ENCODE measurements at regions not wholly inside any gene's neighbourhood (a gene's known extent, or its start where the extent isn't known, plus 50 kb on each side); places are given as distances from the start of the nearest gene placed in this dataset.

DNA sequence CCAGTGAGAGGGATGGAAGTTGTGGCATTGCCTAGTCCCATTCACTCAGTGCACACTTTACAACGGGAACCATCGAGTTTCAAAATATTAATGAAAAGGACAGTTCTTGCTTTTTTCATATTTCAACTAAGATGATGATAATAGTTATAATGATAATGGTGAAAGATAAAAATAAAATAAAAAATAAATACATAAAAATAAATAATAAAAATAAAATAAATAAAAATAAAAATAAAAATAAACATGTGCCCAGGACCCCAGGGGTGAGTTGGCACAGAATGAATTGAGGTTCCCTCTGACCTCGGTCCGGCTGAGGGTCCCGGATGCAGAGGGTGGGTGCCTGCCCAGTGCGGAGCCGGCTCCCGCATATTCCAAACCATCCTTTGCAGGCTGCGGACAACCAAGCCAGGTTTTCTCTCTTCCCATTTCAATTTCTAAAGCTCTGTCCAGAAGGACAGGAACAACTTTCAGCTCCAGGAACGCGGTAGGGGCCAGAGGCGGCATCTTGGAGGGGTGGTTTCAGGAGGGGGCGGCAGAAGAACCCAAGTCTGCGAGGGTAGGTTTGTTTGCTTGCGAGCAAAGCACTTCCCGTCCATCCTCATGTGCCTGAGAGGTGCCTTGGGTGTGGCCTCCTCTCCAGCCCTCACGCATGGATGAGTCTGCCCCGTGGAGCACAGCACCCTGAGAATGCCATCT, 236.8 kb downstream of the DLL1 start:
- Histone ChIP-seq H3K27me3 (replicated peaks in 1 of 4; ENCODE audit: control insufficient read depth in 3 of 4, extremely low read depth in 1 of 4, insufficient read depth in 3 of 4, low read length in 3 of 4) (no peaks in the 10 kb centered on the region), H2BK15ac (ENCODE audit: low read length) (no peak overlapping the region), H4K8ac (ENCODE audit: extremely low read depth, insufficient read depth, low read length) (no peak overlapping the region), H3K27ac (ENCODE audit: low read depth, low read length) (no peak overlapping the region), H3K9me3 (ENCODE audit: insufficient read depth in 2 of 2, low read depth in 1 of 2, low read length in 1 of 2) (peaks cover 0 to 6% of the 10 kb centered on the region in 2 experiments; a peak in 1 of 4 replicates), H3K23me2 (ENCODE audit: low read depth, low read length) (no peaks in the 10 kb centered on the region), H3K18ac (ENCODE audit: extremely low read depth, low read length) (no peak overlapping the region), H2BK5ac (ENCODE audit: low read depth, low read length) (no peak overlapping the region), H3K4ac (replicated peaks; ENCODE audit: insufficient read length, low read depth, low read length) (no peak overlapping the region), H2BK12ac (ENCODE audit: low read depth, low read length) (0 out of 2 replicates have a peak overlapping the region, but pooled peaks have one; percentile 14), H2BK20ac (ENCODE audit: low read length) (no peak overlapping the region), H4K5ac (ENCODE audit: insufficient read length, low read depth, low read length) (no peak overlapping the region), H2BK120ac (replicated peaks; ENCODE audit: low read depth, low read length) (no peak overlapping the region), H2AK5ac (ENCODE audit: low read depth, low read length) (0 out of 2 replicates have a peak overlapping the region, but pooled peaks have one; percentile 53), H3K79me1 (ENCODE audit: low read depth, low read length) (no peaks in the 10 kb centered on the region), H3K36me3 (ENCODE audit: control insufficient read depth in 2 of 4, insufficient read depth in 4 of 4, low read length in 3 of 4) (no peaks in the 10 kb centered on the region), H4K20me1 (replicated peaks in 1 of 2; ENCODE audit: control insufficient read depth in 1 of 2, insufficient read depth in 2 of 2, low read length in 2 of 2) (no peaks in the 10 kb centered on the region), H3K9ac (replicated peaks in 1 of 4; ENCODE audit: extremely low read depth in 1 of 4, low read depth in 3 of 4, low read length in 3 of 4) (no peak overlapping the region), H2AFZ (ENCODE audit: low read length) (no peak overlapping the region), H3K4me1 (replicated peaks in 1 of 4; ENCODE audit: control insufficient read depth in 3 of 4, insufficient read depth in 4 of 4, low read length in 3 of 4) (peaks cover 0 to 5% (median 0%) of the 10 kb centered on the region in 4 experiments; a peak in 1 of 7 replicates), H3K4me2 (ENCODE audit: insufficient read depth in 1 of 2, low read depth in 2 of 2, low read length in 2 of 2) (no peak overlapping the region), H3K23ac (ENCODE audit: insufficient read length) (no peak overlapping the region), H4K91ac (replicated peaks; ENCODE audit: insufficient read length, low read length) (no peak overlapping the region), H3K56ac (replicated peaks; ENCODE audit: insufficient read length, low read depth, low read length) (no peak overlapping the region), H3K4me3 (ENCODE audit: extremely low read depth in 1 of 4, insufficient read depth in 2 of 4, low read depth in 3 of 4, low read length in 4 of 4) (no peak overlapping the region), H3K14ac (ENCODE audit: insufficient read length) (no peak overlapping the region), H3K79me2 (ENCODE audit: control insufficient read depth in 1 of 2, insufficient read depth in 2 of 2, low read length in 2 of 2) (no peaks in the 10 kb centered on the region; a peak in 1 of 4 replicates)
- POLR2A ChIA-PET (ENCODE audit: partially characterized antibody), result no interaction called here
- FAIRE-seq (no peak), DNase-seq (ENCODE audit: low read depth in 1 of 2, low spot score in 2 of 2) (no peak)
- no peak for TF ChIP-seq KDM5A (IDR thresholded peaks at IDR 0.05; ENCODE audit: low read length)
- TF ChIP-seq CHD2 (IDR thresholded peaks at IDR 0.05; ENCODE audit: low read length), result no peak
- no peak for TF ChIP-seq CREB1 (IDR thresholded peaks at IDR 0.05)
- no peak for TF ChIP-seq TEAD4 (IDR thresholded peaks at IDR 0.05; ENCODE audit: low read depth, low read length)
- TF ChIP-seq, protein P1, sequence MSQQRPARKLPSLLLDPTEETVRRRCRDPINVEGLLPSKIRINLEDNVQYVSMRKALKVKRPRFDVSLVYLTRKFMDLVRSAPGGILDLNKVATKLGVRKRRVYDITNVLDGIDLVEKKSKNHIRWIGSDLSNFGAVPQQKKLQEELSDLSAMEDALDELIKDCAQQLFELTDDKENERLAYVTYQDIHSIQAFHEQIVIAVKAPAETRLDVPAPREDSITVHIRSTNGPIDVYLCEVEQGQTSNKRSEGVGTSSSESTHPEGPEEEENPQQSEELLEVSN (IDR thresholded peaks at IDR 0.05), result no peak
- TF ChIP-seq, protein P2, sequence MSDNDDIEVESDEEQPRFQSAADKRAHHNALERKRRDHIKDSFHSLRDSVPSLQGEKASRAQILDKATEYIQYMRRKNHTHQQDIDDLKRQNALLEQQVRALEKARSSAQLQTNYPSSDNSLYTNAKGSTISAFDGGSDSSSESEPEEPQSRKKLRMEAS (IDR thresholded peaks at IDR 0.05), result no peak
- CTCF ChIA-PET (ENCODE audit: partially characterized antibody), result no interaction called here
- 96% methylated on average over 17 of the region's 18 CpGs; no CpG with 5 or more reads in 1 of the 2 experiments for WGBS, 2 experiments (ENCODE audit: extremely low coverage in 1 of 2, insufficient coverage in 1 of 2, insufficient read length in 1 of 2, insufficient replicate concordance in 2 of 2, low coverage in 1 of 2, low lambda C conversion rate in 2 of 2, missing lambda C conversion rate in 1 of 2)

All from H1 (cell line).